Esophagus muscularis mucosa (tissue), 4 donors: ENCODE measurements at regions not wholly inside any gene's neighbourhood (a gene's known extent, or its start where the extent isn't known, plus 50 kb on each side); places are given as distances from the start of the nearest gene placed in this dataset.

Experiments
- DNase-seq: peaks from one replicate; pipeline ENCODE4 v3.0.0-alpha.2; 2017; ENCODE audit errors: extremely low spot score
- H3K27ac ChIP-seq, 4 donors: fragments of 200-600 bp; sonication (generic); replicated peaks in 1 of 4; 1 replicate in 3 of 4; 2 replicates in 1 of 4; pipeline ENCODE4 v1.5.1; 2016 to 2019; ENCODE audit warnings: mild to moderate bottlenecking in 1 of 4
- H3K27me3 ChIP-seq, 4 donors: fragments of 200-600 bp; sonication (generic); one replicate each; pipeline versions ENCODE4 v1.5.1 to v1.6.0; 2016 to 2019
- H3K36me3 ChIP-seq, 4 donors: fragments of 200-600 bp; sonication (generic); one replicate each; pipeline ENCODE4 v1.5.1; 2016 to 2019
- H3K4me1 ChIP-seq, 4 donors: fragments of 200-600 bp; sonication (generic); one replicate each; pipeline ENCODE4 v1.5.1; 2016 to 2019
- H3K4me3 ChIP-seq, 4 donors: fragments of 200-600 bp; sonication (generic); 1 replicate in 2 of 4; 2 replicates in 2 of 4; pipeline ENCODE4 v1.5.1; 2016 to 2019; ENCODE audit warnings: mild to moderate bottlenecking in 4 of 4, moderate library complexity in 1 of 4
- H3K9me3 ChIP-seq, 4 donors: fragments of 200-600 bp; sonication (generic); 1 replicate in 3 of 4; 2 replicates in 1 of 4; pipeline ENCODE4 v1.5.1; 2016 to 2019
- CTCF ChIP-seq, 3 experiments: fragments of 200-600 bp in 2 of 3; fragments of 450-650 bp in 1 of 3; sonication (generic) in 2 of 3; IDR thresholded peaks; one replicate each; pipeline ENCODE4 v1.5.1; 2017 to 2019; ENCODE audit warnings: antibody characterized with exemption in 3 of 3, mild to moderate bottlenecking in 2 of 3, moderate library complexity in 1 of 3
- EP300 ChIP-seq: sonication (generic); formaldehyde crosslinking; IDR thresholded peaks from one replicate; pipeline ENCODE4 v1.6.1; 2017; ENCODE audit warnings: antibody characterized with exemption
- POLR2A ChIP-seq: fragments of 450-650 bp; IDR thresholded peaks from one replicate; pipeline ENCODE4 v1.6.1; 2017; ENCODE audit warnings: antibody characterized with exemption, moderate library complexity, mild to moderate bottlenecking, low read depth
- POLR2AphosphoS5 ChIP-seq, 2 donors: sonication (generic); formaldehyde crosslinking; IDR thresholded peaks; one replicate each; pipeline ENCODE4 v1.6.1; 2017; ENCODE audit warnings: antibody characterized with exemption in 2 of 2
- WGBS: methylation state at CpG from one replicate; pipeline ENCODE4 v1.1.5; 2018; 5-methylcytosine and 5-hydroxymethylcytosine counted together
- intact Hi-C: fragments of 100-400 bp; cut with DNase I; formaldehyde crosslinking; loops from one replicate; pipeline ENCODE4 v1.15.1; 2023

GRCh38 chr1:218996362-218996761 lies 177.3 kb upstream of the LYPLAL1 start:
- no peak for DNase-seq
- intact Hi-C loops = no loop called here
- Histone ChIP-seq H3K4me3 (no peak overlapping the region), H3K9me3 (no peaks in the 10 kb centered on the region), H3K4me1 (no peaks in the 10 kb centered on the region), H3K27me3 (no peaks in the 10 kb centered on the region), H3K27ac (no peak overlapping the region), H3K36me3 (no peaks in the 10 kb centered on the region)
- TF ChIP-seq EP300 (no peak), CTCF (IDR thresholded peaks at IDR 0.05) (peak in 1 of 3 experiments; percentile 30)

- Histone ChIP-seq H3K4me1 (no peaks in the 10 kb centered on the region), H3K36me3 (no peaks in the 10 kb centered on the region), H3K9me3 (peaks cover 0 to 9% (median 3%) of the 10 kb centered on the region in 4 donors), H3K27me3 (no peaks in the 10 kb centered on the region), H3K27ac (no peak overlapping the region), H3K4me3 (no peak overlapping the region)
- TF ChIP-seq POLR2A (no peak), EP300 (no peak), CTCF (IDR thresholded peaks at IDR 0.05) (no peak), POLR2AphosphoS5 (IDR thresholded peaks at IDR 0.05) (no peak)
- intact Hi-C loops = no loop called here
- no peak for DNase-seq
- 69% methylated on average over 1 of the region's 1 CpG for WGBS
Observed at GRCh38 chr1:219000005-219000404, 173.7 kb upstream of the LYPLAL1 start.

GRCh38 chr1:219000631-219001030 lies 173.0 kb upstream of the LYPLAL1 start:
- no peaks in the 10 kb centered on the region for H3K27me3 ChIP-seq
- TF ChIP-seq EP300 = no peak
- TF ChIP-seq POLR2A = no peak
- TF ChIP-seq POLR2AphosphoS5 (IDR thresholded peaks at IDR 0.05) = no peak
- no peak for TF ChIP-seq CTCF (IDR thresholded peaks at IDR 0.05)
- no peaks in the 10 kb centered on the region for H3K36me3 ChIP-seq
- peaks cover 0 to 15% (median 3%) of the 10 kb centered on the region in 4 donors for H3K9me3 ChIP-seq
- intact Hi-C loops = no loop called here
- DNase-seq = no peak
- 77% methylated on average over 1 of the region's 1 CpG for WGBS
- H3K27ac ChIP-seq = no peak overlapping the region
- no peaks in the 10 kb centered on the region for H3K4me1 ChIP-seq
- no peak overlapping the region for H3K4me3 ChIP-seq

- WGBS = 92% methylated on average over 2 of the region's 2 CpGs
- Histone ChIP-seq H3K9me3 (no peaks in the 10 kb centered on the region), H3K36me3 (no peaks in the 10 kb centered on the region), H3K4me1 (peaks cover 0 to 5% (median 0%) of the 10 kb centered on the region in 4 donors), H3K27ac (no peak overlapping the region), H3K4me3 (no peak overlapping the region), H3K27me3 (no peaks in the 10 kb centered on the region)
- intact Hi-C loops = no loop called here
- no peak for TF ChIP-seq CTCF (IDR thresholded peaks at IDR 0.05)
- no peak for DNase-seq
Observed at GRCh38 chr1:219010720-219011119, 163.0 kb upstream of the LYPLAL1 start.

- 91% methylated on average over 2 of the region's 2 CpGs for WGBS
Observed at GRCh38 chr1:219020386-219020785, 153.3 kb upstream of the LYPLAL1 start.

More at GRCh38 chr1:219020386-219020785, 153.3 kb upstream of the LYPLAL1 start:
- no peak for DNase-seq
- H3K27me3 ChIP-seq = no peaks in the 10 kb centered on the region
- intact Hi-C loops = no loop called here
- no peak overlapping the region for H3K27ac ChIP-seq
- TF ChIP-seq POLR2A (no peak), CTCF (IDR thresholded peaks at IDR 0.05) (no peak), EP300 (no peak), POLR2AphosphoS5 (IDR thresholded peaks at IDR 0.05) (no peak)
- no peaks in the 10 kb centered on the region for H3K9me3 ChIP-seq
- no peak overlapping the region for H3K4me3 ChIP-seq
- H3K4me1 ChIP-seq = no peaks in the 10 kb centered on the region
- no peaks in the 10 kb centered on the region for H3K36me3 ChIP-seq
